GM13976 (cell line): ENCODE measurements at regions not wholly inside any gene's neighbourhood (a gene's known extent, or its start where the extent isn't known, plus 50 kb on each side); places are given as distances from the start of the nearest gene placed in this dataset.
A peak's percentile ranks its signal among the peaks of the same experiment; 100 is the strongest.

Experiments used
- DNase-seq: peaks from one replicate; pipeline ENCODE4 v3.0.0; 2012; ENCODE audit warnings: low spot score
- in situ Hi-C: fragments of 300-500 bp; cut with MboI; formaldehyde crosslinking; loops from one replicate; pipeline ENCODE4 v1.12.0; 2022; ENCODE audit warnings: low sequenced_read_pairs, mixed read lengths, inconsistent platforms; ENCODE audit not compliant: unreplicated experiment
- TF ChIP-seq, protein P1 (sequence below): IDR thresholded peaks from 2 replicates; pipeline ENCODE4 v1.5.1; 2012; ENCODE audit warnings: borderline replicate concordance, mild to moderate bottlenecking; ENCODE audit not compliant: insufficient read depth; ENCODE audit errors: extremely low read depth, missing control alignments, control extremely low read depth

- TF ChIP-seq, protein P1, sequence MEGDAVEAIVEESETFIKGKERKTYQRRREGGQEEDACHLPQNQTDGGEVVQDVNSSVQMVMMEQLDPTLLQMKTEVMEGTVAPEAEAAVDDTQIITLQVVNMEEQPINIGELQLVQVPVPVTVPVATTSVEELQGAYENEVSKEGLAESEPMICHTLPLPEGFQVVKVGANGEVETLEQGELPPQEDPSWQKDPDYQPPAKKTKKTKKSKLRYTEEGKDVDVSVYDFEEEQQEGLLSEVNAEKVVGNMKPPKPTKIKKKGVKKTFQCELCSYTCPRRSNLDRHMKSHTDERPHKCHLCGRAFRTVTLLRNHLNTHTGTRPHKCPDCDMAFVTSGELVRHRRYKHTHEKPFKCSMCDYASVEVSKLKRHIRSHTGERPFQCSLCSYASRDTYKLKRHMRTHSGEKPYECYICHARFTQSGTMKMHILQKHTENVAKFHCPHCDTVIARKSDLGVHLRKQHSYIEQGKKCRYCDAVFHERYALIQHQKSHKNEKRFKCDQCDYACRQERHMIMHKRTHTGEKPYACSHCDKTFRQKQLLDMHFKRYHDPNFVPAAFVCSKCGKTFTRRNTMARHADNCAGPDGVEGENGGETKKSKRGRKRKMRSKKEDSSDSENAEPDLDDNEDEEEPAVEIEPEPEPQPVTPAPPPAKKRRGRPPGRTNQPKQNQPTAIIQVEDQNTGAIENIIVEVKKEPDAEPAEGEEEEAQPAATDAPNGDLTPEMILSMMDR: no peak
- in situ Hi-C loops: no loop called here
- DNase-seq: no peak
Measured at GRCh38 chr2:217256251-217256650, 396.4 kb upstream of the TNP1 start.

DNA sequence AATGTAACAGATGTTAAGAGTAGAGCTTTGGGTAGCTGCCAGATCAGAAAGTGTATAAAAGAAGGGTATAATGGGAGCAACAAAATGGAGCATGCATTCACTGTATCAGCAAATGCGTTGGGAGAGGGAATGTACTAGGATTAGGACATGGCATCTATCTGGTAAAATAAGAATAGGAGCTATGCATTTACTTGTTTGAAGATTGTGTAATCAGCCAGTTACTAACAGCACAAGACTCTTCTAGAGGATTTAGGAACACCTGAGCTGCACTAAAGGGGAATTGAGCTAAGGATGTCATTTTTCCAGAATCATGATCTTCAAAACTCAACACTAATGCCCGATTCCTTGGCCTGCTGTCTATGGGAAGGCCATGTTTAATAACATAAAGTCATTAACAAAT is 394.2 kb upstream of the TNP1 start:
- TF ChIP-seq, protein P1: no peak
- DNase-seq: no peak
- in situ Hi-C loops: no loop called here

DNA sequence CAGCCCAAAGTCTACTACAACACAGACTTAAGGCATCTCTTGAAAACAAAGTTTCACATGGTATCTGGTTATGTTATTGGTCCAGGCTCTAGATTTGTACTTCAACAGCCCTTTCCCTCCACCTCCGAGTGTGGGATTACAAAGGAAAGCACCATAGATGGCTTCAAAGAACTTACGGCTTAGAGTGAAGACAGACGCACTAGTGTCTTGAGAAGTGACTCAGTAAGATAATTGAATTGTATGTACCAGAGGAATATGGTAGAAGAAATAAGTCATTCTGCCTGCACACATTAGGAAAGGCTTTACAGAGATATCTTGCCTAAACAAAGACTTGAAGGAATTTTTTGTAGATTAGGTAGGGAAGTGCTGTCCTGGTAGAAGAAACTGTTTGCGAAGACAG is 392.3 kb upstream of the TNP1 start:
- TF ChIP-seq, protein P1: no peak
- in situ Hi-C loops: no loop called here
- DNase-seq: no peak

DNA sequence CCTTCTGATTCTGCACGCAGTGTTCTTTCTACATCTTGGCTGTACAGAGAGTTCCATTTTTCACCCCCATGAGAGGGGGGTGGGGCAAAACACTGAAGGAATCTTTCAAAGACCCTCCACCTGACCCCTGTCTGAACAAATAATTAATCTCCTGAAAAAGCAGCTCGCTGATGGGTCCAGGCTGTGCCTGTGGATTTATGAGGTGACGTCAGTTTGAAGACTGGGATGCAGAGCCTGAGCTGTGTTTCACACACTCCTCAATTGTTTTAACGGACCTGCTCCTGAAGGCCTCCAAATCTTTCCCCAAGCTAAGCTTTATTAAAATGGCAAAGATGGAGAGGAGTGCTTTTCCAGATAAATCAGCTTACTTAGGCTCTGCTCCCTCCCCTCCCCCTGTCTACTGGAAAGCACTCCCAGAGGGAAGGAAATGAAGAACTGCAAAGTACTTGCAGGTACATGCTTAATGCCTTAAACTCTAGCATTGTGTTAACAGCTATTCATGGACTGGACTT is 390.2 kb upstream of the TNP1 start:
- in situ Hi-C loops: no loop called here
- TF ChIP-seq, protein P1: no peak
- DNase-seq: no peak

- DNase-seq: no peak
- TF ChIP-seq, protein P1: no peak
- in situ Hi-C loops: no loop called here
Measured at GRCh38 chr2:217249121-217250012, 389.5 kb upstream of the TNP1 start.

- in situ Hi-C loops: no loop called here
- DNase-seq: peak; percentile 55
- TF ChIP-seq, protein P1: no peak
Measured at GRCh38 chr2:217248312-217248935, 388.6 kb upstream of the TNP1 start.
